ENCODE measurements at regions not wholly inside any gene's neighbourhood (a gene's known extent, or its start where the extent isn't known, plus 50 kb on each side); places are given as distances from the start of the nearest gene placed in this dataset.
"Not testable (repeated sequence)": the region's sequence is repeated elsewhere in the genome, so short reads cannot be mapped to it uniquely, and the experiment has no call there.

GRCh38 chr1:187763976-187764375 lies 935.2 kb downstream of the PLA2G4A start:
- DNase-seq (ENCODE audit: insufficient read length, low spot score) (no peak), FAIRE-seq (no peak)

- FAIRE-seq (no peak), DNase-seq (ENCODE audit: insufficient read length, low spot score) (no peak)
Measured at GRCh38 chr1:187771396-187771795, 942.6 kb downstream of the PLA2G4A start.

GRCh38 chr1:187773168-187773567 lies 944.4 kb downstream of the PLA2G4A start:
- DNase-seq (ENCODE audit: insufficient read length, low spot score) (no peak), FAIRE-seq (no peak)

- DNase-seq (ENCODE audit: insufficient read length, low spot score) (no peak), FAIRE-seq (no peak)
Measured at GRCh38 chr1:187787736-187788135, 959.0 kb downstream of the PLA2G4A start.

- no peak for DNase-seq (ENCODE audit: insufficient read length, low spot score)
- FAIRE-seq: no peak
Measured at GRCh38 chr1:187788718-187789117, 960.0 kb downstream of the PLA2G4A start.

- no peak for FAIRE-seq
- DNase-seq (ENCODE audit: insufficient read length, low spot score): no peak
Measured at GRCh38 chr1:187790724-187791123, 962.0 kb downstream of the PLA2G4A start.

GRCh38 chr1:187794561-187794960 lies 965.8 kb downstream of the PLA2G4A start:
- FAIRE-seq (no peak), DNase-seq (ENCODE audit: insufficient read length, low spot score) (no peak)

- DNase-seq (ENCODE audit: insufficient read length, low spot score): no peak
- FAIRE-seq: no peak
Measured at GRCh38 chr1:187809549-187809948, 980.8 kb downstream of the PLA2G4A start.

GRCh38 chr1:187816646-187817045 lies 987.9 kb downstream of the PLA2G4A start:
- DNase-seq (ENCODE audit: insufficient read length, low spot score) (no peak), FAIRE-seq (no peak)

GRCh38 chr1:187817782-187818181 lies 989.0 kb downstream of the PLA2G4A start:
- no peak for DNase-seq (ENCODE audit: insufficient read length, low spot score)
- FAIRE-seq: no peak

- FAIRE-seq (no peak), DNase-seq (ENCODE audit: insufficient read length, low spot score) (no peak)
Measured at GRCh38 chr1:187819086-187819485, 990.3 kb downstream of the PLA2G4A start.

GRCh38 chr1:187836557-187836956 lies 1007.8 kb downstream of the PLA2G4A start:
- FAIRE-seq (no peak), DNase-seq (ENCODE audit: insufficient read length, low spot score) (no peak)

GRCh38 chr1:187837787-187838186 lies 1009.0 kb downstream of the PLA2G4A start:
- DNase-seq (ENCODE audit: insufficient read length, low spot score): no peak

GRCh38 chr1:187838335-187839293 lies 1009.9 kb downstream of the PLA2G4A start:
- FAIRE-seq (no peak), DNase-seq (ENCODE audit: insufficient read length, low spot score) (no peak)

More at GRCh38 chr1:187837787-187838186, 1009.0 kb downstream of the PLA2G4A start:
- FAIRE-seq: no peak

- no peak for FAIRE-seq
- no peak for DNase-seq (ENCODE audit: insufficient read length, low spot score)
Measured at GRCh38 chr1:187839873-187840272, 1011.1 kb downstream of the PLA2G4A start.

GRCh38 chr1:187840557-187840956 lies 1011.8 kb downstream of the PLA2G4A start:
- FAIRE-seq (no peak), DNase-seq (ENCODE audit: insufficient read length, low spot score) (no peak)

- DNase-seq (ENCODE audit: insufficient read length, low spot score) (no peak), FAIRE-seq (no peak)
Measured at GRCh38 chr1:187842406-187843165, 1013.8 kb downstream of the PLA2G4A start.

- FAIRE-seq (no peak), DNase-seq (ENCODE audit: insufficient read length, low spot score) (no peak)
Measured at GRCh38 chr1:187844313-187844712, 1015.6 kb downstream of the PLA2G4A start.

- no peak for DNase-seq (ENCODE audit: insufficient read length, low spot score)
- no peak for FAIRE-seq
Measured at GRCh38 chr1:187847531-187847930, 1018.8 kb downstream of the PLA2G4A start.

- no peak for DNase-seq (ENCODE audit: insufficient read length, low spot score)
- no peak for FAIRE-seq
Measured at GRCh38 chr1:187848321-187848720, 1019.6 kb downstream of the PLA2G4A start.

- not testable (repeated sequence) for FAIRE-seq; DNase-seq (ENCODE audit: insufficient read length, low spot score)
Measured at GRCh38 chr1:187850146-187850545, 1021.4 kb downstream of the PLA2G4A start.

- FAIRE-seq: no peak
- no peak for DNase-seq (ENCODE audit: insufficient read length, low spot score)
Measured at GRCh38 chr1:187853505-187853904, 1024.8 kb downstream of the PLA2G4A start.

Measured in HTR-8/SVneo (cell line).